ENCODE measurements at regions not wholly inside any gene's neighbourhood (a gene's known extent, or its start where the extent isn't known, plus 50 kb on each side); places are given as distances from the start of the nearest gene placed in this dataset.

- TF ChIP-seq CTCF (IDR thresholded peaks at IDR 0.05), result no peak
- TF ChIP-seq TCF7L2 (IDR thresholded peaks at IDR 0.05; ENCODE audit: low read depth, low read length), result no peak
- TF ChIP-seq POLR2AphosphoS5 (IDR thresholded peaks at IDR 0.05; ENCODE audit: low read depth, low read length), result no peak
- TF ChIP-seq SIN3A (IDR thresholded peaks at IDR 0.05; ENCODE audit: borderline replicate concordance, insufficient read depth, low read depth, low read length), result no peak
- TF ChIP-seq, protein P1, sequence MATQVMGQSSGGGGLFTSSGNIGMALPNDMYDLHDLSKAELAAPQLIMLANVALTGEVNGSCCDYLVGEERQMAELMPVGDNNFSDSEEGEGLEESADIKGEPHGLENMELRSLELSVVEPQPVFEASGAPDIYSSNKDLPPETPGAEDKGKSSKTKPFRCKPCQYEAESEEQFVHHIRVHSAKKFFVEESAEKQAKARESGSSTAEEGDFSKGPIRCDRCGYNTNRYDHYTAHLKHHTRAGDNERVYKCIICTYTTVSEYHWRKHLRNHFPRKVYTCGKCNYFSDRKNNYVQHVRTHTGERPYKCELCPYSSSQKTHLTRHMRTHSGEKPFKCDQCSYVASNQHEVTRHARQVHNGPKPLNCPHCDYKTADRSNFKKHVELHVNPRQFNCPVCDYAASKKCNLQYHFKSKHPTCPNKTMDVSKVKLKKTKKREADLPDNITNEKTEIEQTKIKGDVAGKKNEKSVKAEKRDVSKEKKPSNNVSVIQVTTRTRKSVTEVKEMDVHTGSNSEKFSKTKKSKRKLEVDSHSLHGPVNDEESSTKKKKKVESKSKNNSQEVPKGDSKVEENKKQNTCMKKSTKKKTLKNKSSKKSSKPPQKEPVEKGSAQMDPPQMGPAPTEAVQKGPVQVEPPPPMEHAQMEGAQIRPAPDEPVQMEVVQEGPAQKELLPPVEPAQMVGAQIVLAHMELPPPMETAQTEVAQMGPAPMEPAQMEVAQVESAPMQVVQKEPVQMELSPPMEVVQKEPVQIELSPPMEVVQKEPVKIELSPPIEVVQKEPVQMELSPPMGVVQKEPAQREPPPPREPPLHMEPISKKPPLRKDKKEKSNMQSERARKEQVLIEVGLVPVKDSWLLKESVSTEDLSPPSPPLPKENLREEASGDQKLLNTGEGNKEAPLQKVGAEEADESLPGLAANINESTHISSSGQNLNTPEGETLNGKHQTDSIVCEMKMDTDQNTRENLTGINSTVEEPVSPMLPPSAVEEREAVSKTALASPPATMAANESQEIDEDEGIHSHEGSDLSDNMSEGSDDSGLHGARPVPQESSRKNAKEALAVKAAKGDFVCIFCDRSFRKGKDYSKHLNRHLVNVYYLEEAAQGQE (IDR thresholded peaks at IDR 0.05; ENCODE audit: insufficient read depth in 1 of 2, low read depth in 2 of 2, low read length in 1 of 2), result no peak
- Histone ChIP-seq H3K4me1 (ENCODE audit: control insufficient read depth, insufficient read depth, low read length) (no peaks in the 10 kb centered on the region), H3K27ac (ENCODE audit: low read length) (no peak overlapping the region), H3K27me3 (ENCODE audit: control insufficient read depth, insufficient read depth, low read length) (peaks cover 12% of the 10 kb centered on the region; the same call in 1 of the 2 replicates), H3K4me3 (ENCODE audit: low read depth in 2 of 2, low read length in 2 of 2) (no peak overlapping the region), H3K9me3 (ENCODE audit: control insufficient read depth, insufficient read depth, low read depth, low read length) (no peaks in the 10 kb centered on the region), H3K36me3 (ENCODE audit: control insufficient read depth, insufficient read depth, low read length) (no peaks in the 10 kb centered on the region)
- in situ Hi-C loops (cut with HindIII; ENCODE audit: low pct_unique_long_range_greater_than_20kb, low sequenced_read_pairs) (no loop called here), intact Hi-C loops (cut with micrococcal nuclease; ENCODE audit: unreplicated experiment) (loop anchor here (2.0 to 10.0 kb wide), 2 partner anchors 481 to 583 kb away; no protein-coding TSS in a partner anchor)
- ATAC-seq (no peak), DNase-seq (ENCODE audit: low read depth, low spot score) (no peak)
- CTCF ChIA-PET, result interaction anchor here (0.7 kb wide), 1 partner anchor 31 kb away, joined by 4 read pairs; no protein-coding TSS in a partner anchor
- BruUV-seq (replicated peaks), result no TSS peak
- POLR2A ChIA-PET, result no interaction called here
These were observed 160.5 kb upstream of the NAV2 start for GRCh38 chr11:19552161-19552560.

DNA sequence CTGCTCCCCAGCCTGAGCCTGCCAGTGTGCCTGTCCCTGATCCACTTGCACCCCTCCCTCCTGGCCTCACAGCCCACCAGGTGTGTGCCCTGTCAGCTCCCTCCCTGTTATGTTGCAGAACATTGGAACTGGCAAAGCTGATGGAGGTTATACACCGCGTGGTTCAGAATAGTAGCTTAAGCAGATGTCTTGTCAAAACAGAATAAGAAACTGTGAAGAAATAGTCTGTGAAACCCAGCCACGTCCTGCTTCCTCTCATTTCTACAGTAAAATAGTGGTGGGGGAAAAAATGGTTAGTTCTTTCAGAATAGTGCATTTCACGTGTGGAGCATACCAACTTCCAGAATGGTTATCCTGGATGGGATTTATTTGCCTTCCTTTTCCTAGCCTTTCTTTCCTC, 161.2 kb upstream of the NAV2 start:
- Histone ChIP-seq H3K4me1 (ENCODE audit: control insufficient read depth, insufficient read depth, low read length) (no peaks in the 10 kb centered on the region), H3K36me3 (ENCODE audit: control insufficient read depth, insufficient read depth, low read length) (no peaks in the 10 kb centered on the region), H3K27ac (ENCODE audit: low read length) (no peak overlapping the region), H3K4me3 (ENCODE audit: low read depth in 2 of 2, low read length in 2 of 2) (no peak overlapping the region), H3K27me3 (ENCODE audit: control insufficient read depth, insufficient read depth, low read length) (peaks cover 13% of the 10 kb centered on the region; the same call in 1 of the 2 replicates), H3K9me3 (ENCODE audit: control insufficient read depth, insufficient read depth, low read depth, low read length) (no peaks in the 10 kb centered on the region)
- TF ChIP-seq POLR2AphosphoS5 (IDR thresholded peaks at IDR 0.05; ENCODE audit: low read depth, low read length), result no peak
- no peak for TF ChIP-seq TCF7L2 (IDR thresholded peaks at IDR 0.05; ENCODE audit: low read depth, low read length)
- TF ChIP-seq CTCF (IDR thresholded peaks at IDR 0.05), result no peak
- TF ChIP-seq SIN3A (IDR thresholded peaks at IDR 0.05; ENCODE audit: borderline replicate concordance, insufficient read depth, low read depth, low read length), result no peak
- TF ChIP-seq, protein P1 (IDR thresholded peaks at IDR 0.05; ENCODE audit: insufficient read depth in 1 of 2, low read depth in 2 of 2, low read length in 1 of 2), result no peak
- no peak for ATAC-seq
- ChIA-PET CTCF (interaction anchor here (0.5 to 0.6 kb wide), 2 partner anchors 238 to 291 kb away, joined by 3 read pairs; no protein-coding TSS in a partner anchor), POLR2A (no interaction called here)
- no peak for DNase-seq (ENCODE audit: low read depth, low spot score)
- intact Hi-C loops (cut with micrococcal nuclease; ENCODE audit: unreplicated experiment) (loop anchor here (10.0 kb wide), 1 partner anchor 583 kb away; no protein-coding TSS in a partner anchor), in situ Hi-C loops (cut with HindIII; ENCODE audit: low pct_unique_long_range_greater_than_20kb, low sequenced_read_pairs) (no loop called here)
- no TSS peak for BruUV-seq (replicated peaks)
